ENCODE measurements at regions not wholly inside any gene's neighbourhood (a gene's known extent, or its start where the extent isn't known, plus 50 kb on each side); places are given as distances from the start of the nearest gene placed in this dataset.

GRCh38 chr12:43271659-43272058 is 280.3 kb downstream of the ADAMTS20 start:
- TF ChIP-seq CTCF (IDR thresholded peaks at IDR 0.05) (no peak), POLR2AphosphoS5 (IDR thresholded peaks at IDR 0.05) (no peak), POLR2A (IDR thresholded peaks at IDR 0.05) (no peak)
